ENCODE measurements at regions not wholly inside any gene's neighbourhood (a gene's known extent, or its start where the extent isn't known, plus 50 kb on each side); places are given as distances from the start of the nearest gene placed in this dataset.

- no peak overlapping the region for H4K8ac ChIP-seq (ENCODE audit: low read depth, low read length)
- H2BK5ac ChIP-seq (ENCODE audit: low read length) = no peak overlapping the region
- H3K56ac ChIP-seq (ENCODE audit: low read length) = peak overlapping the region; percentile 28
- no peaks in the 10 kb centered on the region for H3K79me1 ChIP-seq (ENCODE audit: low read length)
- no peak overlapping the region for H3K9ac ChIP-seq (ENCODE audit: low read length)
- peak overlapping the region; percentile 45 for H3K23ac ChIP-seq (ENCODE audit: low read length)
- H3K36me3 ChIP-seq (ENCODE audit: control insufficient read depth, insufficient read depth, low read length) = no peaks in the 10 kb centered on the region
- no peak overlapping the region for H2BK120ac ChIP-seq (ENCODE audit: low read depth, low read length)
- no peak overlapping the region for H3K18ac ChIP-seq (ENCODE audit: low read length)
- H3K4me1 ChIP-seq (ENCODE audit: control insufficient read depth, low read depth, low read length) = peaks cover 2% of the 10 kb centered on the region
- peak; percentile 83 for DNase-seq
- no peaks in the 10 kb centered on the region for H3K27me3 ChIP-seq (ENCODE audit: insufficient read depth, low read length, poor library complexity)
- WGBS (ENCODE audit: extremely low coverage, insufficient coverage, low lambda C conversion rate) = no CpG with 5 or more reads among the region's 3 CpGs
- no peak overlapping the region for H3K4ac ChIP-seq (ENCODE audit: low read depth, low read length)
- H3K4me3 ChIP-seq (ENCODE audit: low read length) = no peak overlapping the region
- no peak overlapping the region for H2AK5ac ChIP-seq (ENCODE audit: low read length)
- no peaks in the 10 kb centered on the region for H3K79me2 ChIP-seq (ENCODE audit: control insufficient read depth, insufficient read depth, low read length)
- no peak overlapping the region for H3K27ac ChIP-seq (ENCODE audit: low read depth, low read length)
- H3K4me2 ChIP-seq (ENCODE audit: low read length) = no peak overlapping the region
- H4K5ac ChIP-seq (ENCODE audit: low read length) = no peak overlapping the region
- no peak overlapping the region for H2BK15ac ChIP-seq (replicated peaks; ENCODE audit: low read depth)
These were observed 169.8 kb upstream of the FREM1 start for GRCh38 chr9:15079989-15080388.

- no peak for DNase-seq
- H3K4me1 ChIP-seq (ENCODE audit: control insufficient read depth, low read depth, low read length) = peaks cover 2% of the 10 kb centered on the region
- no peak overlapping the region for H3K56ac ChIP-seq (ENCODE audit: low read length)
- no peak overlapping the region for H3K4ac ChIP-seq (ENCODE audit: low read depth, low read length)
- no peaks in the 10 kb centered on the region for H3K79me1 ChIP-seq (ENCODE audit: low read length)
- no peak overlapping the region for H2AK5ac ChIP-seq (ENCODE audit: low read length)
- no peak overlapping the region for H3K23ac ChIP-seq (ENCODE audit: low read length)
- no peaks in the 10 kb centered on the region for H3K27me3 ChIP-seq (ENCODE audit: insufficient read depth, low read length, poor library complexity)
- H2BK5ac ChIP-seq (ENCODE audit: low read length) = no peak overlapping the region
- H4K8ac ChIP-seq (ENCODE audit: low read depth, low read length) = no peak overlapping the region
- no peak overlapping the region for H3K9ac ChIP-seq (ENCODE audit: low read length)
- no peak overlapping the region for H3K27ac ChIP-seq (ENCODE audit: low read depth, low read length)
- H2BK120ac ChIP-seq (ENCODE audit: low read depth, low read length) = no peak overlapping the region
- no peak overlapping the region for H4K5ac ChIP-seq (ENCODE audit: low read length)
- no peaks in the 10 kb centered on the region for H3K36me3 ChIP-seq (ENCODE audit: control insufficient read depth, insufficient read depth, low read length)
- H3K79me2 ChIP-seq (ENCODE audit: control insufficient read depth, insufficient read depth, low read length) = no peaks in the 10 kb centered on the region
- WGBS (ENCODE audit: extremely low coverage, insufficient coverage, low lambda C conversion rate) = no CpG with 5 or more reads among the region's 7 CpGs
- H3K18ac ChIP-seq (ENCODE audit: low read length) = no peak overlapping the region
- H3K4me3 ChIP-seq (ENCODE audit: low read length) = no peak overlapping the region
- no peak overlapping the region for H3K4me2 ChIP-seq (ENCODE audit: low read length)
- H2BK15ac ChIP-seq (replicated peaks; ENCODE audit: low read depth) = no peak overlapping the region
These were observed 167.9 kb upstream of the FREM1 start for GRCh38 chr9:15077946-15078729.

GRCh38 chr9:15073620-15074019 lies 163.4 kb upstream of the FREM1 start:
- no CpG with 5 or more reads among the region's 2 CpGs for WGBS (ENCODE audit: extremely low coverage, insufficient coverage, low lambda C conversion rate)
- Histone ChIP-seq H3K4me3 (ENCODE audit: low read length) (no peak overlapping the region), H4K5ac (ENCODE audit: low read length) (no peak overlapping the region), H3K79me1 (ENCODE audit: low read length) (no peaks in the 10 kb centered on the region), H2BK5ac (ENCODE audit: low read length) (no peak overlapping the region), H3K56ac (ENCODE audit: low read length) (no peak overlapping the region), H3K4ac (ENCODE audit: low read depth, low read length) (no peak overlapping the region), H3K79me2 (ENCODE audit: control insufficient read depth, insufficient read depth, low read length) (no peaks in the 10 kb centered on the region), H3K27me3 (ENCODE audit: insufficient read depth, low read length, poor library complexity) (no peaks in the 10 kb centered on the region), H2BK15ac (replicated peaks; ENCODE audit: low read depth) (no peak overlapping the region), H3K18ac (ENCODE audit: low read length) (no peak overlapping the region), H4K8ac (ENCODE audit: low read depth, low read length) (no peak overlapping the region), H3K36me3 (ENCODE audit: control insufficient read depth, insufficient read depth, low read length) (no peaks in the 10 kb centered on the region), H3K4me1 (ENCODE audit: control insufficient read depth, low read depth, low read length) (no peaks in the 10 kb centered on the region), H3K23ac (ENCODE audit: low read length) (no peak overlapping the region), H3K27ac (ENCODE audit: low read depth, low read length) (no peak overlapping the region), H3K4me2 (ENCODE audit: low read length) (no peak overlapping the region), H3K9ac (ENCODE audit: low read length) (no peak overlapping the region), H2AK5ac (ENCODE audit: low read length) (no peak overlapping the region), H2BK120ac (ENCODE audit: low read depth, low read length) (no peak overlapping the region)
- DNase-seq = no peak

- WGBS (ENCODE audit: extremely low coverage, insufficient coverage, low lambda C conversion rate) = no CpG with 5 or more reads among the region's 2 CpGs
- H3K56ac ChIP-seq (ENCODE audit: low read length) = no peak overlapping the region
- H3K79me2 ChIP-seq (ENCODE audit: control insufficient read depth, insufficient read depth, low read length) = no peaks in the 10 kb centered on the region
- no peaks in the 10 kb centered on the region for H3K4me1 ChIP-seq (ENCODE audit: control insufficient read depth, low read depth, low read length)
- no peak overlapping the region for H2BK5ac ChIP-seq (ENCODE audit: low read length)
- no peaks in the 10 kb centered on the region for H3K27me3 ChIP-seq (ENCODE audit: insufficient read depth, low read length, poor library complexity)
- H3K23ac ChIP-seq (ENCODE audit: low read length) = no peak overlapping the region
- H2AK5ac ChIP-seq (ENCODE audit: low read length) = no peak overlapping the region
- no peak overlapping the region for H4K8ac ChIP-seq (ENCODE audit: low read depth, low read length)
- no peak overlapping the region for H3K4ac ChIP-seq (ENCODE audit: low read depth, low read length)
- H2BK15ac ChIP-seq (replicated peaks; ENCODE audit: low read depth) = no peak overlapping the region
- no peak overlapping the region for H4K5ac ChIP-seq (ENCODE audit: low read length)
- no peak overlapping the region for H3K4me3 ChIP-seq (ENCODE audit: low read length)
- no peak for DNase-seq
- H3K18ac ChIP-seq (ENCODE audit: low read length) = no peak overlapping the region
- no peak overlapping the region for H3K9ac ChIP-seq (ENCODE audit: low read length)
- H3K36me3 ChIP-seq (ENCODE audit: control insufficient read depth, insufficient read depth, low read length) = no peaks in the 10 kb centered on the region
- no peaks in the 10 kb centered on the region for H3K79me1 ChIP-seq (ENCODE audit: low read length)
- no peak overlapping the region for H3K4me2 ChIP-seq (ENCODE audit: low read length)
- no peak overlapping the region for H2BK120ac ChIP-seq (ENCODE audit: low read depth, low read length)
- no peak overlapping the region for H3K27ac ChIP-seq (ENCODE audit: low read depth, low read length)
These were observed 160.5 kb upstream of the FREM1 start for GRCh38 chr9:15070716-15071115.

DNA sequence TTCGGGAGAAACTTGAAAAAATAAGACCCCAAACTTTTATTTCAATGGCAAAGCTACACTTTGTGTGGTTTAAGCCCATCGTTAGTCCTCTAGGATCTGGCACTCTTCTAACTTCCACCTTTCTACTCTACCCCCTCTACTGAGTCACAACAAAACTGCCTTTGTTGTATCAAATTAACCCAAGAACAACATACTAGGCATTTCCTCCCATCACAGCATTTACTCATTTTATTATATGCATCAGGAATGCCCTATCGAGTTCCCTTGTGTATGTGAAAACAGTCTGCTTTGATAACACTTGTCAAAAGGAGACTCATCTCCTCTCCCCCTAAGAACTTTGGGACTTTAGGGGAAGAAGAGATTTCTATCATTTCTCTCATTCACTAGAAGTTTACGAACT lies 158.9 kb upstream of the FREM1 start:
- Histone ChIP-seq H3K4ac (ENCODE audit: low read depth, low read length) (no peak overlapping the region), H2BK5ac (ENCODE audit: low read length) (no peak overlapping the region), H3K27me3 (ENCODE audit: insufficient read depth, low read length, poor library complexity) (no peaks in the 10 kb centered on the region)

DNA sequence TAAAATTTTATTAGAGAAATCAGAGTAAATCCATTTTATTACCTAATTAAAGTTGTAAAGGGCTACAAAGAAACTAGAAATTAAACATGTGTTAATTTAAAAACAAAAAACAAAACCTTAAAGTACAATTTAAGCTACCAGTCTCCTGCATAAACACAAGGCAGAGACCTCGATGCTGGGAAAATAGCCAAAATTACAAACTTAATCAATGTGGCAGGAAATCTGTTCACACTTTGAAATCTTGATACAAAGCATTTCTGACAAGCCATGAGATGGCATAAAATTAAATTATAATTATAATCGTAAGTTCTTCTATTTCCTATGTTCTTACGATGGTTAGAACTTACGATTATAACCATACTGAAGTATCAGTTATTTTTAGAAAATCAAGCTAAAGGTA lies 158.0 kb upstream of the FREM1 start:
- Histone ChIP-seq H3K4me2 (ENCODE audit: low read length) (no peak overlapping the region), H2BK5ac (ENCODE audit: low read length) (no peak overlapping the region), H3K4me3 (ENCODE audit: low read length) (no peak overlapping the region), H3K27me3 (ENCODE audit: insufficient read depth, low read length, poor library complexity) (no peaks in the 10 kb centered on the region), H3K4me1 (ENCODE audit: control insufficient read depth, low read depth, low read length) (no peaks in the 10 kb centered on the region), H3K18ac (ENCODE audit: low read length) (no peak overlapping the region), H2BK120ac (ENCODE audit: low read depth, low read length) (no peak overlapping the region), H3K23ac (ENCODE audit: low read length) (no peak overlapping the region), H3K36me3 (ENCODE audit: control insufficient read depth, insufficient read depth, low read length) (no peaks in the 10 kb centered on the region), H3K79me2 (ENCODE audit: control insufficient read depth, insufficient read depth, low read length) (no peaks in the 10 kb centered on the region), H3K4ac (ENCODE audit: low read depth, low read length) (no peak overlapping the region), H3K9ac (ENCODE audit: low read length) (no peak overlapping the region), H3K56ac (ENCODE audit: low read length) (no peak overlapping the region), H2AK5ac (ENCODE audit: low read length) (no peak overlapping the region), H4K8ac (ENCODE audit: low read depth, low read length) (no peak overlapping the region), H4K5ac (ENCODE audit: low read length) (no peak overlapping the region), H3K79me1 (ENCODE audit: low read length) (no peaks in the 10 kb centered on the region), H2BK15ac (replicated peaks; ENCODE audit: low read depth) (no peak overlapping the region), H3K27ac (ENCODE audit: low read depth, low read length) (no peak overlapping the region)
- WGBS (ENCODE audit: extremely low coverage, insufficient coverage, low lambda C conversion rate) = no CpG with 5 or more reads among the region's 4 CpGs
- DNase-seq = no peak

More for the DNA sequence above, 158.9 kb upstream of the FREM1 start:
- Histone ChIP-seq H3K79me2 (ENCODE audit: control insufficient read depth, insufficient read depth, low read length) (no peaks in the 10 kb centered on the region), H3K27ac (ENCODE audit: low read depth, low read length) (no peak overlapping the region), H3K4me2 (ENCODE audit: low read length) (no peak overlapping the region), H3K36me3 (ENCODE audit: control insufficient read depth, insufficient read depth, low read length) (no peaks in the 10 kb centered on the region), H2BK120ac (ENCODE audit: low read depth, low read length) (no peak overlapping the region), H3K18ac (ENCODE audit: low read length) (no peak overlapping the region), H4K5ac (ENCODE audit: low read length) (no peak overlapping the region), H3K4me3 (ENCODE audit: low read length) (no peak overlapping the region), H3K23ac (ENCODE audit: low read length) (no peak overlapping the region), H2BK15ac (replicated peaks; ENCODE audit: low read depth) (no peak overlapping the region), H3K9ac (ENCODE audit: low read length) (no peak overlapping the region), H3K4me1 (ENCODE audit: control insufficient read depth, low read depth, low read length) (no peaks in the 10 kb centered on the region), H3K56ac (ENCODE audit: low read length) (no peak overlapping the region), H2AK5ac (ENCODE audit: low read length) (no peak overlapping the region), H3K79me1 (ENCODE audit: low read length) (no peaks in the 10 kb centered on the region), H4K8ac (ENCODE audit: low read depth, low read length) (no peak overlapping the region)
- WGBS (ENCODE audit: extremely low coverage, insufficient coverage, low lambda C conversion rate) = no CpG with 5 or more reads among the region's 4 CpGs
- DNase-seq = peak; percentile 3

Data from mesendoderm (in vitro differentiated cells).